Activated gamma-delta T cell (primary cell): ENCODE measurements at regions not wholly inside any gene's neighbourhood (a gene's known extent, or its start where the extent isn't known, plus 50 kb on each side); places are given as distances from the start of the nearest gene placed in this dataset.

Experiments
- DNase-seq: peaks from one replicate; lab custom pipeline; 2025; lab: John Stamatoyannopoulos, UW

- DNase-seq, result no peak
Observed at GRCh38 chr6:163952005-163952404, 537.5 kb downstream of the QKI start.

- no peak for DNase-seq
Observed at GRCh38 chr6:163951326-163951725, 536.8 kb downstream of the QKI start.

GRCh38 chr6:163950159-163950558, 535.6 kb downstream of the QKI start:
- no peak for DNase-seq

- DNase-seq, result no peak
Observed at GRCh38 chr6:163949431-163949830, 534.9 kb downstream of the QKI start.

GRCh38 chr6:163948250-163948649, 533.7 kb downstream of the QKI start:
- no peak for DNase-seq

GRCh38 chr6:163947276-163947675, 532.8 kb downstream of the QKI start:
- no peak for DNase-seq

GRCh38 chr6:163946437-163946836, 531.9 kb downstream of the QKI start:
- DNase-seq, result no peak

- DNase-seq, result no peak
Observed at GRCh38 chr6:163945808-163946207, 531.3 kb downstream of the QKI start.

- no peak for DNase-seq
Observed at GRCh38 chr6:163944897-163945296, 530.4 kb downstream of the QKI start.

- DNase-seq, result no peak
Observed at GRCh38 chr6:163943607-163944385, 529.3 kb downstream of the QKI start.

- no peak for DNase-seq
Observed at GRCh38 chr6:163942790-163943189, 528.3 kb downstream of the QKI start.

- DNase-seq, result no peak
Observed at GRCh38 chr6:163941624-163941976, 527.1 kb downstream of the QKI start.

- no peak for DNase-seq
Observed at GRCh38 chr6:163940705-163941623, 526.4 kb downstream of the QKI start.

- no peak for DNase-seq
Observed at GRCh38 chr6:163937071-163937470, 522.6 kb downstream of the QKI start.

- no peak for DNase-seq
Observed at GRCh38 chr6:163935158-163935762, 520.7 kb downstream of the QKI start.

- no peak for DNase-seq
Observed at GRCh38 chr6:163930012-163930411, 515.5 kb downstream of the QKI start.

- no peak for DNase-seq
Observed at GRCh38 chr6:163929538-163929937, 515.0 kb downstream of the QKI start.

GRCh38 chr6:163926642-163927041, 512.1 kb downstream of the QKI start:
- DNase-seq, result no peak

GRCh38 chr6:163925839-163926238, 511.3 kb downstream of the QKI start:
- DNase-seq, result no peak

- DNase-seq, result no peak
Observed at GRCh38 chr6:163923658-163924411, 509.3 kb downstream of the QKI start.

- DNase-seq, result no peak
Observed at GRCh38 chr6:163922562-163922961, 508.0 kb downstream of the QKI start.

- no peak for DNase-seq
Observed at GRCh38 chr6:163919652-163920051, 505.1 kb downstream of the QKI start.
